MM.1S (cell line): ENCODE measurements at regions not wholly inside any gene's neighbourhood (a gene's known extent, or its start where the extent isn't known, plus 50 kb on each side); places are given as distances from the start of the nearest gene placed in this dataset.

ENCODE experiments used
- EZH2 ChIP-seq: fragments of 300-600 bp; sonication (generic); optimal IDR thresholded peaks from 2 replicates; pipeline ENCODE3; 2017; ENCODE audit warnings: low read depth, mild to moderate bottlenecking, antibody characterized with exemption, low read length, mixed read lengths
- TF ChIP-seq, protein P1 (sequence below): fragments of 300-600 bp; sonication (generic); IDR thresholded peaks from 2 replicates; pipeline ENCODE4 v1.5.1; 2016; ENCODE audit warnings: antibody characterized with exemption, low read length, mixed read lengths

GRCh38 chr3:140794507-140794906 lies 116.6 kb downstream of the TRIM42 start:
- TF ChIP-seq, protein P1, sequence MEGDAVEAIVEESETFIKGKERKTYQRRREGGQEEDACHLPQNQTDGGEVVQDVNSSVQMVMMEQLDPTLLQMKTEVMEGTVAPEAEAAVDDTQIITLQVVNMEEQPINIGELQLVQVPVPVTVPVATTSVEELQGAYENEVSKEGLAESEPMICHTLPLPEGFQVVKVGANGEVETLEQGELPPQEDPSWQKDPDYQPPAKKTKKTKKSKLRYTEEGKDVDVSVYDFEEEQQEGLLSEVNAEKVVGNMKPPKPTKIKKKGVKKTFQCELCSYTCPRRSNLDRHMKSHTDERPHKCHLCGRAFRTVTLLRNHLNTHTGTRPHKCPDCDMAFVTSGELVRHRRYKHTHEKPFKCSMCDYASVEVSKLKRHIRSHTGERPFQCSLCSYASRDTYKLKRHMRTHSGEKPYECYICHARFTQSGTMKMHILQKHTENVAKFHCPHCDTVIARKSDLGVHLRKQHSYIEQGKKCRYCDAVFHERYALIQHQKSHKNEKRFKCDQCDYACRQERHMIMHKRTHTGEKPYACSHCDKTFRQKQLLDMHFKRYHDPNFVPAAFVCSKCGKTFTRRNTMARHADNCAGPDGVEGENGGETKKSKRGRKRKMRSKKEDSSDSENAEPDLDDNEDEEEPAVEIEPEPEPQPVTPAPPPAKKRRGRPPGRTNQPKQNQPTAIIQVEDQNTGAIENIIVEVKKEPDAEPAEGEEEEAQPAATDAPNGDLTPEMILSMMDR, result no peak
- no peak for TF ChIP-seq EZH2
